ENCODE measurements at regions not wholly inside any gene's neighbourhood (a gene's known extent, or its start where the extent isn't known, plus 50 kb on each side); places are given as distances from the start of the nearest gene placed in this dataset.

DNA sequence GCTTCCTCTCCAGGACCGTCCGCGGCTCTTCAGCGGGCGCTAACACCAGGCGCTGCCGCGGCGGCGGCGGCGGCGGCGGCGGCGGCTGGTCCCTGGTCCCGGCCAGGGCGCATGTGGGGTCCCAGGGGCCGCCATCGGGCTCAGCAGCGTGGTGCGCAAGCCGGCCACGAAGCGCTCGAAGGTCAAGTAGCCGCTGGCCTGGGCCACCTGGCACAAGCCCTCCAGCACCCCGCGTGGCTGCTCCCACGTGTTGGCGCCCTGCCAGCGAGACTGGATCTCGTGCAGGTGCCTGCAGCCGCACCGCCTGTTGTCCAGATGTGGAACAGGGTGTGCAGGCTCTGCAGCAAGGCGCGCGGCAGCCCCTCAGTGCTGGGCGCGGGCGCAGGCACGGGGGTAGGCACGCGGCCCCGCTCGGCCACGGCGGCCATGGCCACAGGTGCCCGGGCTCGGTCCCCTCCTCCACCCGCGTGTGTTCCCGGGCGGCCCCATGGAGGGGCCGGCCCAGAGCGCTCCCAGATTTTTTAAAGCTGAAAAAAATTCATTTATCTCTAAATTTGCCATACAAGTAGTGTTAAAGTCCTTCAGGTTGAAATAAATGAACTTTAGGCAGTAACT lies 884.2 kb upstream of the ZNF722 start:
- intact Hi-C loops (cut with micrococcal nuclease): no loop called here
- Mint-ChIP-seq H3K9me3 (peaks cover 19% of the 10 kb centered on the region), H3K4me3 (no peak overlapping the region), H3K27ac (no peak overlapping the region), H3K4me1 (ENCODE audit: low read depth) (no peaks in the 10 kb centered on the region), H3K36me3 (ENCODE audit: low read depth) (peaks cover 2% of the 10 kb centered on the region), H3K27me3 (no peaks in the 10 kb centered on the region)
- CTCF ChIA-PET: no interaction called here
- TF ChIP-seq, protein P1, sequence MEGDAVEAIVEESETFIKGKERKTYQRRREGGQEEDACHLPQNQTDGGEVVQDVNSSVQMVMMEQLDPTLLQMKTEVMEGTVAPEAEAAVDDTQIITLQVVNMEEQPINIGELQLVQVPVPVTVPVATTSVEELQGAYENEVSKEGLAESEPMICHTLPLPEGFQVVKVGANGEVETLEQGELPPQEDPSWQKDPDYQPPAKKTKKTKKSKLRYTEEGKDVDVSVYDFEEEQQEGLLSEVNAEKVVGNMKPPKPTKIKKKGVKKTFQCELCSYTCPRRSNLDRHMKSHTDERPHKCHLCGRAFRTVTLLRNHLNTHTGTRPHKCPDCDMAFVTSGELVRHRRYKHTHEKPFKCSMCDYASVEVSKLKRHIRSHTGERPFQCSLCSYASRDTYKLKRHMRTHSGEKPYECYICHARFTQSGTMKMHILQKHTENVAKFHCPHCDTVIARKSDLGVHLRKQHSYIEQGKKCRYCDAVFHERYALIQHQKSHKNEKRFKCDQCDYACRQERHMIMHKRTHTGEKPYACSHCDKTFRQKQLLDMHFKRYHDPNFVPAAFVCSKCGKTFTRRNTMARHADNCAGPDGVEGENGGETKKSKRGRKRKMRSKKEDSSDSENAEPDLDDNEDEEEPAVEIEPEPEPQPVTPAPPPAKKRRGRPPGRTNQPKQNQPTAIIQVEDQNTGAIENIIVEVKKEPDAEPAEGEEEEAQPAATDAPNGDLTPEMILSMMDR (IDR thresholded peaks at IDR 0.05): no peak
- no peak for ATAC-seq
- POLR2A ChIA-PET: no interaction called here
- no peak for DNase-seq

Data from activated CD8-positive, alpha-beta T cell treated with anti-CD3 and anti-CD28 coated beads for 36 hours (primary cell).